ENCODE measurements at regions not wholly inside any gene's neighbourhood (a gene's known extent, or its start where the extent isn't known, plus 50 kb on each side); places are given as distances from the start of the nearest gene placed in this dataset.

DNA sequence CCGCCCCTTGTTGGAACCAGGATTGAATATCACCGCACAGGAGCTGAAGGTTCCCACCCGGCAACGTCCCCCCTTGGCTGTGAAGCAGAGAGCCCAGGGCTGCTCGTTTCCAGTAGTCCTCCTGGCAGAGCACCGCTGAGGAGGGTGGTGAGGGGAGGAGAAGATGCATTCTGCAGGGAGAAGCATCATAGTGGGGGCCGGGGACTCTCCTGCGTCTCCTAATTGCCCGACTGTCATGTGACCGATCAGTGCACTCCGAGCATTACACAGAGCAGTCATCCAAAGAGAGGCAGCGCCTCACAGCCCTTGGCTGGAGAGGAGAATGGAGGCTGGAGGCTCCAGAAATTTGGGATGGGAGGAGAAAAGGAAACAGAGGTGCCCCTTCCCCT, 85.0 kb upstream of the SEPTIN5 start:
- Histone ChIP-seq H3K56ac (ENCODE audit: insufficient read length, low read depth, low read length) (no peak overlapping the region), H2BK15ac (ENCODE audit: low read depth, low read length) (no peak overlapping the region), H3K23ac (ENCODE audit: insufficient read length, low read depth, low read length) (no peak overlapping the region), H3T11ph (ENCODE audit: low read length) (no peak overlapping the region), H4K8ac (replicated peaks; ENCODE audit: insufficient read length, low read depth, low read length) (no peak overlapping the region), H3K4me2 (ENCODE audit: insufficient read depth, insufficient read length, low read length) (no peak overlapping the region), H2BK20ac (ENCODE audit: low read depth, low read length, poor library complexity, severe bottlenecking) (no peak overlapping the region), H3K4me1 (ENCODE audit: insufficient read depth, low read length) (no peaks in the 10 kb centered on the region), H2AFZ (ENCODE audit: low read length) (no peak overlapping the region), H3K4ac (ENCODE audit: low read depth, low read length) (no peak overlapping the region), H3K27me3 (ENCODE audit: insufficient read depth, low read length) (no peaks in the 10 kb centered on the region), H3K27ac (ENCODE audit: insufficient read length, low read depth, low read length) (no peak overlapping the region), H3K23me2 (ENCODE audit: insufficient read length, low read depth, low read length, poor library complexity, severe bottlenecking) (no peaks in the 10 kb centered on the region), H2BK120ac (ENCODE audit: low read depth, low read length, poor library complexity, severe bottlenecking) (no peak overlapping the region), H3K18ac (ENCODE audit: insufficient read length, low read depth, low read length) (no peak overlapping the region), H4K91ac (ENCODE audit: insufficient read length, low read depth, low read length) (no peak overlapping the region), H2BK12ac (ENCODE audit: insufficient read length, low read depth, low read length) (no peak overlapping the region), H4K5ac (ENCODE audit: insufficient read length, low read depth, low read length) (no peak overlapping the region), H3K14ac (ENCODE audit: insufficient read depth, low read length) (no peak overlapping the region), H2BK5ac (ENCODE audit: insufficient read length, low read length) (no peak overlapping the region), H3K9ac (ENCODE audit: extremely low read depth, insufficient read length, low read length) (no peak overlapping the region), H3K9me3 (ENCODE audit: control insufficient read depth, low read depth, low read length) (no peaks in the 10 kb centered on the region), H4K20me1 (ENCODE audit: control insufficient read depth, insufficient read depth, insufficient read length) (no peaks in the 10 kb centered on the region), H2AK5ac (ENCODE audit: insufficient read length, low read length) (no peak overlapping the region), H3K79me2 (ENCODE audit: insufficient read depth, low read length) (no peaks in the 10 kb centered on the region), H3K79me1 (ENCODE audit: insufficient read depth, low read depth, low read length, poor library complexity, severe bottlenecking) (no peaks in the 10 kb centered on the region)
- DNase-seq = peak; percentile 29
- Mint-ChIP-seq H3K4me1 (peaks cover 19 to 27% of the 10 kb centered on the region in 2 experiments), H3K9me3 (no peaks in the 10 kb centered on the region; a peak in 1 of 5 replicates), H3K36me3 (ENCODE audit: insufficient read depth in 1 of 3, low read depth in 3 of 3) (no peaks in the 10 kb centered on the region; a peak in 1 of 7 replicates), H3K27ac (no peak overlapping the region), H3K4me3 (no peak overlapping the region; a peak in 1 of 5 replicates), H3K27me3 (ENCODE audit: low read depth) (peaks cover 3% of the 10 kb centered on the region)
- WGBS (ENCODE audit: extremely low coverage, insufficient read length, low lambda C conversion rate) = no CpG with 5 or more reads among the region's 12 CpGs
- TF ChIP-seq, protein P1, sequence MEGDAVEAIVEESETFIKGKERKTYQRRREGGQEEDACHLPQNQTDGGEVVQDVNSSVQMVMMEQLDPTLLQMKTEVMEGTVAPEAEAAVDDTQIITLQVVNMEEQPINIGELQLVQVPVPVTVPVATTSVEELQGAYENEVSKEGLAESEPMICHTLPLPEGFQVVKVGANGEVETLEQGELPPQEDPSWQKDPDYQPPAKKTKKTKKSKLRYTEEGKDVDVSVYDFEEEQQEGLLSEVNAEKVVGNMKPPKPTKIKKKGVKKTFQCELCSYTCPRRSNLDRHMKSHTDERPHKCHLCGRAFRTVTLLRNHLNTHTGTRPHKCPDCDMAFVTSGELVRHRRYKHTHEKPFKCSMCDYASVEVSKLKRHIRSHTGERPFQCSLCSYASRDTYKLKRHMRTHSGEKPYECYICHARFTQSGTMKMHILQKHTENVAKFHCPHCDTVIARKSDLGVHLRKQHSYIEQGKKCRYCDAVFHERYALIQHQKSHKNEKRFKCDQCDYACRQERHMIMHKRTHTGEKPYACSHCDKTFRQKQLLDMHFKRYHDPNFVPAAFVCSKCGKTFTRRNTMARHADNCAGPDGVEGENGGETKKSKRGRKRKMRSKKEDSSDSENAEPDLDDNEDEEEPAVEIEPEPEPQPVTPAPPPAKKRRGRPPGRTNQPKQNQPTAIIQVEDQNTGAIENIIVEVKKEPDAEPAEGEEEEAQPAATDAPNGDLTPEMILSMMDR (conservative IDR thresholded peaks at IDR 0.05) = no peak

Data from H9 (cell line).